ENCODE measurements at regions not wholly inside any gene's neighbourhood (a gene's known extent, or its start where the extent isn't known, plus 50 kb on each side); places are given as distances from the start of the nearest gene placed in this dataset.

GRCh38 chr10:125514206-125515162 lies 168.5 kb downstream of the TEX36 start:
- intact Hi-C loops (cut with DNase I; ENCODE audit: low total_unique reads) = no loop called here
- no peak for DNase-seq
- WGBS, 5 donors = 68 to 73% (median 72%) methylated on average over 16 to 17 of the region's 17 CpGs

GRCh38 chr10:125513429-125514182 lies 169.4 kb downstream of the TEX36 start:
- intact Hi-C loops (cut with DNase I; ENCODE audit: low total_unique reads) = no loop called here
- Histone ChIP-seq H3K4me1 (no peaks in the 10 kb centered on the region), H3K27me3 (replicated peaks in 1 of 7) (peaks cover 0 to 25% (median 0%) of the 10 kb centered on the region in 7 donors), H3K4me3 (no peak overlapping the region), H3K27ac (no peak overlapping the region), H3K36me3 (no peaks in the 10 kb centered on the region), H3K9me3 (no peaks in the 10 kb centered on the region)
- DNase-seq = no peak
- TF ChIP-seq POLR2A (IDR thresholded peaks at IDR 0.05) = no peak
- TF ChIP-seq POLR2AphosphoS5 (IDR thresholded peaks at IDR 0.05) = no peak
- TF ChIP-seq, protein P1, sequence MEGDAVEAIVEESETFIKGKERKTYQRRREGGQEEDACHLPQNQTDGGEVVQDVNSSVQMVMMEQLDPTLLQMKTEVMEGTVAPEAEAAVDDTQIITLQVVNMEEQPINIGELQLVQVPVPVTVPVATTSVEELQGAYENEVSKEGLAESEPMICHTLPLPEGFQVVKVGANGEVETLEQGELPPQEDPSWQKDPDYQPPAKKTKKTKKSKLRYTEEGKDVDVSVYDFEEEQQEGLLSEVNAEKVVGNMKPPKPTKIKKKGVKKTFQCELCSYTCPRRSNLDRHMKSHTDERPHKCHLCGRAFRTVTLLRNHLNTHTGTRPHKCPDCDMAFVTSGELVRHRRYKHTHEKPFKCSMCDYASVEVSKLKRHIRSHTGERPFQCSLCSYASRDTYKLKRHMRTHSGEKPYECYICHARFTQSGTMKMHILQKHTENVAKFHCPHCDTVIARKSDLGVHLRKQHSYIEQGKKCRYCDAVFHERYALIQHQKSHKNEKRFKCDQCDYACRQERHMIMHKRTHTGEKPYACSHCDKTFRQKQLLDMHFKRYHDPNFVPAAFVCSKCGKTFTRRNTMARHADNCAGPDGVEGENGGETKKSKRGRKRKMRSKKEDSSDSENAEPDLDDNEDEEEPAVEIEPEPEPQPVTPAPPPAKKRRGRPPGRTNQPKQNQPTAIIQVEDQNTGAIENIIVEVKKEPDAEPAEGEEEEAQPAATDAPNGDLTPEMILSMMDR (IDR thresholded peaks at IDR 0.05 in 8 of 11, conservative IDR thresholded peaks at IDR 0.05 in 3 of 11) = no peak
- 80 to 92% (median 83%) methylated on average over 11 of the region's 11 CpGs for WGBS, 5 donors

More at GRCh38 chr10:125514206-125515162, 168.5 kb downstream of the TEX36 start:
- Histone ChIP-seq H3K4me1 (no peaks in the 10 kb centered on the region), H3K27me3 (replicated peaks in 1 of 7) (peaks cover 0 to 26% (median 0%) of the 10 kb centered on the region in 7 donors), H3K27ac (no peak overlapping the region), H3K4me3 (no peak overlapping the region), H3K9me3 (peaks cover 0 to 5% (median 2%) of the 10 kb centered on the region in 8 donors), H3K36me3 (no peaks in the 10 kb centered on the region)
- TF ChIP-seq, protein P1 (IDR thresholded peaks at IDR 0.05 in 8 of 11, conservative IDR thresholded peaks at IDR 0.05 in 3 of 11) = no peak
- TF ChIP-seq POLR2A (IDR thresholded peaks at IDR 0.05) = no peak
- TF ChIP-seq POLR2AphosphoS5 (IDR thresholded peaks at IDR 0.05) = no peak

DNA sequence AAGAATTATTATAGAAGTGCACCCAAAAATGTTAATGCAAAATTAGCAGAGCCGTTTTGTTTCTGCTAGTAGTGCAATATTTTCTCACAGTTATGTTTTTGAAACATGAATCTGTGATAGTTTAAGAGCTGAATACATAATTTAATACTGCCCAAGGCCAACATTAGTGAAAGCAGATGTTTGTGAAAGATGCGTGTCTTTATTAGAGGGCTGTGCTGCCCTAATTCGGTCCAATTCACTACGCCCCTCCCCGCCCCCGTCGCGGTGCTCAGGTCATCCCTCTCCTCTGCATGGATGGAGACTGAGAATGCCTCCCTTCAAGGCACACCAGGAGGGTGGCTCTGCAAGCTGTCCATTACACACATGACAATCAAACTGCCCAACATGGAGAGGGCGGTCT lies 172.0 kb downstream of the TEX36 start:
- Histone ChIP-seq H3K4me3 (no peak overlapping the region), H3K4me1 (no peaks in the 10 kb centered on the region), H3K36me3 (no peaks in the 10 kb centered on the region), H3K27me3 (replicated peaks in 1 of 7) (peaks cover 0 to 21% (median 0%) of the 10 kb centered on the region in 7 donors), H3K9me3 (no peaks in the 10 kb centered on the region), H3K27ac (no peak overlapping the region)
- intact Hi-C loops (cut with DNase I; ENCODE audit: low total_unique reads) = no loop called here
- 91 to 93% (median 92%) methylated on average over 9 of the region's 9 CpGs for WGBS, 5 donors
- TF ChIP-seq POLR2A (IDR thresholded peaks at IDR 0.05) = no peak
- TF ChIP-seq POLR2AphosphoS5 (IDR thresholded peaks at IDR 0.05) = no peak
- TF ChIP-seq, protein P1 (IDR thresholded peaks at IDR 0.05 in 8 of 11, conservative IDR thresholded peaks at IDR 0.05 in 3 of 11) = no peak
- no peak for DNase-seq

DNA sequence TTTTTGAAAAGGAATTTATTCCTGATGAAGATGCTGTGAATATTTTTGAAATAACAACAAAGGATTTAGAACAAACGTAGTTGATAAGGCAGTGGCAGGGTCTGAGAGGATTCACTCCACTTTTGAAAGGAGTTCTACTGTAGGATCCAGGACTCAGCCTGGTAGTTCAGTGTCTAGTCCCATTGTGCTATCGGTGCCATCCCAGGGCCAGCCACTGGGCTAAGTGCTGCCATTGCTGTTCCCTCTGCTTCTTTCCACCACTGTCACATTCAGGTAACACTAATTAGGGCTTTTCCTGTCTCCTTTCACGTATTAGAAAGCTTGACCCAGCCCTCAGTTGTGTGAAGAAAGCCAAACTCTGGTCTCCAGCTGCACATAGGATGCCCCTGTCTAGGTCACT lies 177.3 kb downstream of the TEX36 start:
- H3K27ac ChIP-seq = no peak overlapping the region
- no peak for DNase-seq
- intact Hi-C loops (cut with DNase I; ENCODE audit: low total_unique reads) = no loop called here
- H3K9me3 ChIP-seq = no peaks in the 10 kb centered on the region
- no peak for TF ChIP-seq POLR2A (IDR thresholded peaks at IDR 0.05)
- TF ChIP-seq, protein P1 (IDR thresholded peaks at IDR 0.05 in 8 of 11, conservative IDR thresholded peaks at IDR 0.05 in 3 of 11) = no peak
- no peak for TF ChIP-seq POLR2AphosphoS5 (IDR thresholded peaks at IDR 0.05)
- no peak overlapping the region for H3K4me3 ChIP-seq
- peaks cover 0 to 15% (median 0%) of the 10 kb centered on the region in 7 donors for H3K27me3 ChIP-seq (replicated peaks in 1 of 7)
- H3K36me3 ChIP-seq = no peaks in the 10 kb centered on the region
- WGBS, 5 donors = 67 to 78% (median 73%) methylated on average over 3 of the region's 3 CpGs
- H3K4me1 ChIP-seq = no peaks in the 10 kb centered on the region
